ENCODE measurements at regions not wholly inside any gene's neighbourhood (a gene's known extent, or its start where the extent isn't known, plus 50 kb on each side); places are given as distances from the start of the nearest gene placed in this dataset.

DNA sequence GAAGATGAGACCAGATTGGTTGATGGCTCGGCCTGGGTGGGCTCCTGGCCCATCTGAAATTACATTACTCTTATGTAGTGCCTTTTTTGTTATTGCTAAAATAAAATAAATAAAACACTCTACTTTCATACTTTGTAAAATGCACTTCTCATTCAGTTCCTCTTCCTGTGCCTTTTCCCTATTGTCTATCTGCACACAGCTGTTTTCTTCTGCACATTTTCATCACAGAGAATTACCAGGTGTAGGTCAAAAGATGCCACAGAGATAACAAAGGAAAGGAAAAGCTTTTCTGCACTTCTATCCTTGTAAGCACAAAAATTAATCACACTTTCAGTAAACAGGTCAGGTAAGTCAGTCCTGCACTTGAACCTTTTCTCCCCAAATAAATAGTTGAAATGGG is 265.1 kb downstream of the BTG1 start:
- no peak for DNase-seq

DNA sequence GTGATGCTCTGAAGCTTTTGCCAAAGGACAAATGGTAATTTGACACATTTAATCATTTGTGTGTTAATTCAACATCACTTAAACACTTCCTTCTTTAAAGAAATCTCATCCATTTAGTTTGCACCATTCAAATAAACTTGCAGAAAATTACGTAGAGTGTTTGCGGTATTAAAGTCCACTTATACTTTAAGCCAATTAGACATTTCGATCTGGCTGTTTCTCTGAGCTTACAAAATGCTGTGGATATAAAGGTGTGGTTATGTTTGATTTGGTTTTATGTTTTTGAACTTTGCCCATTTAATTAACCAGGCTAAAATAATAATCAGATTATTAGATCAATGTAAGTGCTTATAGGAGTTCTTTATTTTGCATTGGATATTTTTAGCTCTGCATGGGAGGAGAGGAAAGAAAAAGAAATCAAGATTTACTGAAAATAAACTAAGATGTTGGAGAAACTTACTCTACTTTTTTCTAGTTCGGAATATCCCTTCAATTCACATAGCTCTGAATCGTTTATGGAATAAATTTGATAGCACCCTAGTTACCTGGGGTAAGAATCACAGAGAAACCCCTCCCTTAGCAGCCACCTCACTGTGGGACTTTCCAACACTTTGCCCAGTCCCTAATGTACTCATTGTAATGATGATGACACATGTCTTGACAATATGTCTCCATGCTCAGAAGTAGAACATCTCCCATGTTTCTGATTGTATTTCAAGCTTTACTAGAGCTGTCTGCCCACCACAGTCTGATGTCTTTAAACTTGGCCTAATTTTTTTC is 268.0 kb downstream of the BTG1 start:
- peak; percentile 85 for DNase-seq

DNA sequence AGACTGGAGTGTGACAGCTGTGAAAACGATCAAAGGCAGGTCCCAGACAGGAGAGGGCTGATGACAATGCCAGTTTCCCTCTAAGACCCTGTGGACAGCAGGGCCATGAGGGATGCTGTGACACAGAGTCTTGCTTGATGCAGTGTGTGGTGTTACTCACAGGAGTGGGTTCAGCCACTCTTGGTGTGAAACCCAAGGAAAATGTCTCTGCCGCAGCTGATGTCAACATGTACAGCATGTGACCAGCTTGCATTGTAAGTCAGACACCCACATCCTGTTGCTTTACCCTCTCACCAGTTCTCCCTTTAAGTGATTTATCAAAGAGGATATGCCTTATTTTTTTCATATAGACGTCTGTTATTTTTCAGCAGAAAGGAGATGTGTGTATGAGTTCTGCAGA is 268.6 kb downstream of the BTG1 start:
- peak; percentile 96 for DNase-seq

DNA sequence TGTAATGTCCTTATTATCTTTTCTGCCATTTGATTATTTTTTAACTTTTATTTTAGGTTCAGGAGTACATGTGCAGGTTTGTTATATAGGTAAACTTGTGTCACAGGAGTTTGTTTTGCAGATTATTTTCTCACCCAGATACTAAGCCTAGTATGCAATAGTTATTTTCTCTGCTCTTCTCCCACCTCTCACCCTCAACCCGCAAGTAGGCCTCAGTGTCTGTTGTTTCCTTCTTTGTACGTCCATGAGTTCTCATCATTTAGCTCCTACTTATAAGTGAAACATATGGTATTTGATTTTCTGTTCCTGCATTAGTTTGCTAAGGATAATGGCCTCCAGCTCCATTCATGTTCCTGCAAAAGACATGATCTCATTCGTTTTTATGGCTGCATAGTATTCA is 270.0 kb downstream of the BTG1 start:
- DNase-seq, result peak; percentile 18

DNA sequence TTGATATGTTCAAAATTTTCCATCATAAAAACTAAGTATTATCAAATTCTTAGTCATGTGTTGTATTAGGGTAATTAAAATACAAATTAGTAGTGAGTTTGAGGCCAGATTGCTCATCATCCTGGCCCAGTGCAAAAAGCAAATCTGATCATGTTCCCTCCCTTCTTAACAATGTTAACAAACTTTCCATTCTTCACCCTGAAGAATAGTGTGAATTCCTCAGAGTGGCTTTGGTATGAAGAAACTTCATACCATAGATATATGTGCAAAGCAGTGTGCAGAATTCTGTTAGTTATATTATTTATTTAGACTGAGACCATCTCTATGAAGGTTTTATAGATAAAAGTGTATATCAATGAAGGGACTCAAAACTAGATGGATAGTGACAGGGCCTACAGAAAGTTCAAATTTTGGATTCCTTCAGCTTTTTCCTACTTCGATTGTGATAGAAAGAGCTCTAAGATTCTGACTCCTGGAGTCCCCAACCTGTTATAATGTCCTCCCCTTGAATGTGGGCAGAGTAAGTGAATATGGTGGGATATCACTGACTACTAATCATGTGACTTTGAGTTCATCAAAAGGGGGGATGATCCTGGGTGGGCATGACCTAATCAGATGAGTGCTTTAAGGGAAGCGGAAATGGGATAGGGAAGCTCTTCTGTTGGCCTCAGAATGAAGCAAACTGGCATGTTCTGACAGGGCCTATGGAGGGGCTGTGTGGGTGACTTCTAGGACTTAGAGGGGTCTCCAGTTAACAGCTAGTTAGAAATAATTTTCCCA is 271.4 kb downstream of the BTG1 start:
- DNase-seq, result no peak

DNA sequence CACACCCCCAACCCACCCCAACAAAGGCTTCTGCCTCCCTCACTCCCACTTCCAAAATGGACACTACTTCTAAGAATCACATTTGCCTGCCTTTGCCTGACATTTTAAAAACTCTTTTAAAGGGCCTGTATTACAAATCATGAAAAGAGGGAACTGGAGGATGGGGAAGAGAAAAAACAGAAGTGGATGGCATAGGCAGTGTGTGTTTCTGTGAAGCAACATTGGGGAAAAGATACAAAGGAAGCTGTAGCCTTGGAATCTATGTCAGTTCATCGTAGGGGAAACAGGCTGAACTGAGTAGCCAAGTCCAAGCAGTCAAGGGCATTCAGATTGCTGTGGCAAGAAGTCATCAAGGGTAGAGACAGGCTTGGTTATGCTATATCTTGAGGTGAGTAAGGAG is 273.9 kb downstream of the BTG1 start:
- no peak for DNase-seq

DNA sequence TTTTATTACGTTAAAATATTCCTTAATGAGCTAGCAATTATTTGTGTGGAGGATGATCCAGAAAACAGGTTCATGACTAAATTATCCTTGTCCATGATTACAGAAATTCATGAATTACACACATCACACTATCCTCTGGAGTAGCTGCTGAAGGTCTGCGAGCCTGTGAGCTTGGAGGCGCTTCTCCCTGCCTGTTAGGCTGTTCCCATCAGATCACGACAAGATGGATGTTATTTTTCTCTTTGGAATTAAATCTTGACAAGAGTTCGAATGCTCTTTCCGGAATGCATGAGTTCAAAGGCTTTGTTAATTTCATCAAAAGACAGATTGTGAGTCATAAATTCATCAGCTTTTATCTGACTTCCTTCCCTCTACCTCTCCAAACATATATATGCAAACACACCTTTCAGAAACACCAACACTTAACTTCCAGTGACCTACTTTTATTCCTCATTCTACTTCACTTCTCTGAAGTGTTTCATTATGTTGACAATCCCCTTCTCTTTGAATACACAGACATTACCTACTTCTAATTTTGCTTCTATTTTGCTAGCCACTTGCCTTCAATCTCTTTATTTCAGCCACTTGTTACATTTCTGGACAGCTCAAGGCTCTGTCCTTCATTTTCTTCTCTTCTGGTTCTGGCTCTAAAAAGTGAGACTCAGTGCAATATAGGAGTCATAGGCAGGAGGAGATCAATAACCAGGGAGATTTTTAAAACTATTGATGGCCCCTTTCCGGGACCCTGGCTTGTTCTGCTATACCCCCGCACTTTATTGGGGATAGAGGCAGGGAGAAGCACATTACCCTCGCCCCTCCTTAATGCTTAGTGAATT is 274.6 kb downstream of the BTG1 start:
- peak; percentile 70 for DNase-seq

DNA sequence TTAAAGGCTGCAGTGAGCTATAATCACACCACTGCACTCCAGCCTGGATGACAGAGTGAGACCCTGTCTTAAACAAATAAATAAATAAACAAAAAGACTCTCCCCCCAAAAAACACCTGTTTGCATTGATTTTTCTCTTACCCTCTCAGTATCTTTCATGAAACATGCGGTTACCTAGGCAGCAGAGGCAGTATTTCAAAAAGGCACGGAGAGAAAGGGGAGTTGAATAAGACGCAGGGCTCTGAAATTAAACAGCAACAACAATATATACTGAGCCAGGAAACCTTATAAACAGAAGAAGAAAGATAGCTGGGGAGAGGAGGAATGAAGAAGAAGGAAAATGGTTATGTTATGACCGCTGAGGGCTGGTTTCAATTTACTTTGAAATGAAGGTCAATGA is 277.6 kb downstream of the BTG1 start:
- no peak for DNase-seq

DNA sequence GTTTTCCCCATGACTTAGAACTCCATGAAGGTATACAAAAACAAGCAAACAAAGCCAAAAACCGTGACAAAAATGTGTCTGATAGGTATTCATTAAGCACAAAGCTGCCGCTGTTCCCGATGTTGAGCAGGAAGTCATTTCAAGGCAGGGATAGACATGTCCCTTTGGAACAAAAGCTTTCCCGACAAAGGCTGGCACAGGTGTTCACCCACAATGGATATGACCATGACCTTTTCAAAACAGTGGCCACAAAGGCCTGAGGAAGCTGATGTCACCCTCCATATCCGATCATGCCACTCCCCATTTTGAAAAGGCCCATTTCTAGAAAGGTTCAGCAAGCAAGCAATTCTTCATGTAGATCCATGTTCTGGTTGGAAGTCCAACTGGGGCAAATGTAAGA is 279.1 kb downstream of the BTG1 start:
- DNase-seq, result no peak

DNA sequence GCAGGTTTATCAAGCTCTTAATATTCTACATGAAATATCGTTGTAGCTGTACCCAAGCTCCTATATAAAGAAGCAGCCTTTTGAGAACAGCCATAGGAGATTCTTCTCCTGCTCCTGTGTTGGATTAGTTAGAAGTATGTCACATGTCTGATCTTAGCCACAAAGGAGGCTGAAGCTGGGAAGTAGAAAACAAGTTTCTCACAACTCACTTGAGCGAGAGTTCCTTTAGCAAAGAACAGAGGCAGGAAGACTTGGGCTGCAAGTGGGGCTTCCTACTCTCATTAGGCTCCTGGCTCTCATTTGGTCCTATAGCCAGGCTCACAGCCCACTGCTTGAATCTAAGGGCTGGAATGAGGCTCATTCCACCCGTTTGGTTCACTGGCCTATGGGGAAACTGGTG is 281.9 kb downstream of the BTG1 start:
- no peak for DNase-seq

DNA sequence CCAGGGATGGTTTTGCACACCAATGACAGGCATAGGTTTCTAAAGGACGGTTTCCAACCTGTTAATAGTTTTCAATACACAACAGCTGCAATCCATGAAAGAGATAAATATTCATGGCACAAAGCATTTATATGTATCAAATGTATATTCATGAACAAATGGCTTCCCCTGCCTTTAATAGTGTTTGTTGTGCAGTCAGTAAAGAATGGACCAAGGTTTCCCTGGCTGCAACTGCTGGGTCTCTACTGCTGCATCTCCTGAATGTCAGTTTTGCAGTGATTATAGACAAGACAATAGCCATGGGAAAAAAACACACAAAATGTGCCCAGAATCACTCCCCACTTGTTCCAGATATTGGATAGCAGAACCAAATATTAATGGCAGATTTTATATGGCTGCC is 284.1 kb downstream of the BTG1 start:
- no peak for DNase-seq

DNA sequence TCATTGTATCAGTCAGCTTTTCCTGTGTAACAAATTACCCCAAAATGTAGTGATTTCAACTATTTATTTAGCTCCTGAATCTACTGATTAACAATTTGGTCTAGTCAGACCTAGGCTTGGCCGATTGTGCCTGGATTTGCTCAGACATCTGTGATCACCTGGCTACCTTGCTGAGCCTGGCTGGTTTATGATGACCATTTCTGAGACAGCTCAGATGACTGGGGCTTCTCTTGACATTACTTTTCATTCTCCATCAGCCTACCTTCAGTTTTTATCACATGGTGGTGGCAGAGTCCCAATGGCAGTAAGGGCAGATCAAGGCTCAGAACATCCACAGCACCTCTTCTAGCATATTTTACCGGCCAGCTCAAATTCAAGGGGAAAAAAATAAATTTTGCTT is 286.3 kb downstream of the BTG1 start:
- no peak for DNase-seq

DNA sequence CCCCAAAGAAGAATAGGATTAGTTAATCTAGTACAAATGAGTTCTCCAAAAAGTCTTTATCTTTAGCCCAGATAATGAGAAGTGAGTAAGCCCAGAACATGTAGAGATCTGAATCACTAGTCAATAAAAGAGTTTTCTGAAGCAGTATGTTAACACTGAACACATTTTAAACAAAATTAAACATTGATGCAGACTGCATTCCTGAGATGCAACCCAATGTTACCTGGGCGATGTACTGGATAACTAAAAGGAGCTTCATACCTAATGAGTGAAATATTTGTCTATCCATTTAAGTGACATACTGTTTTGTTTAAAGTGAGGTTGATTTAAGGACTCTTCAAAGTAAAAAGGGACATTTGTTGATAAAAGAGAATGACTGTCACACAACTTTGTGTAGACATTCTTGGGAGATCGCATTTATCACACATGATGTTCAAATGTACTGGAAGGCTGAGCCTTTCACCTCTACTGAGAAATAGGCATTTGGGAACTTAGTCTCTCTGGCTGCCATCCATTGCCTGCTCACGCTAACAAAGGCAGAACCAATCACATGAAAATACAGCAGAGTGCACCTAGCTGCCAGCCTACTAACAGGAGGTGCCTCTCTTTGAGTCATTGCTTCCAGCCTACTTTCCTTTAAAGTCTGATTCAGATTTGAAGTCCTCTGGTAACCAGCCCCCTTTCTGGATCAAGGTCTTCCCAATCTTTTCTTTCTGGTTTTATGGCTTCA is 287.7 kb downstream of the BTG1 start:
- no peak for DNase-seq

DNA sequence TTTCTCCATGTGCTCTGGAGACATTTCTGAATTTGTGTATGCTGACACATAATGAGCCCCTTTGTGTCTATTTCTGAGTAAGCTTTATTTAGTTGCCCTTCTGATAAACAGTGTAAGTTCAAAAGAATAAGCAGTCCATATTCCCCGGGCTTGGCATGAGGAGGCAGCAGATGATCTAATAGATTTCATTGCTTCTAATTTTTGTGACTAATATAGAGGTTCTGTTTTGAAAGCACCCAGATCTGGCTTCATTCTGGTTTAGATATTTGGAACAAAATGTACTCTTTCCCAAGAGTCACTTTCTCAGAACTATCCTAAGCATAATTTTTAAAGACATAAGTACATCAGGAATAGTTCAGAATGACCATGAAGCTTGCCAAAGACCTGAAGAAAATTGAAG is 290.9 kb downstream of the BTG1 start:
- DNase-seq, result no peak

DNA sequence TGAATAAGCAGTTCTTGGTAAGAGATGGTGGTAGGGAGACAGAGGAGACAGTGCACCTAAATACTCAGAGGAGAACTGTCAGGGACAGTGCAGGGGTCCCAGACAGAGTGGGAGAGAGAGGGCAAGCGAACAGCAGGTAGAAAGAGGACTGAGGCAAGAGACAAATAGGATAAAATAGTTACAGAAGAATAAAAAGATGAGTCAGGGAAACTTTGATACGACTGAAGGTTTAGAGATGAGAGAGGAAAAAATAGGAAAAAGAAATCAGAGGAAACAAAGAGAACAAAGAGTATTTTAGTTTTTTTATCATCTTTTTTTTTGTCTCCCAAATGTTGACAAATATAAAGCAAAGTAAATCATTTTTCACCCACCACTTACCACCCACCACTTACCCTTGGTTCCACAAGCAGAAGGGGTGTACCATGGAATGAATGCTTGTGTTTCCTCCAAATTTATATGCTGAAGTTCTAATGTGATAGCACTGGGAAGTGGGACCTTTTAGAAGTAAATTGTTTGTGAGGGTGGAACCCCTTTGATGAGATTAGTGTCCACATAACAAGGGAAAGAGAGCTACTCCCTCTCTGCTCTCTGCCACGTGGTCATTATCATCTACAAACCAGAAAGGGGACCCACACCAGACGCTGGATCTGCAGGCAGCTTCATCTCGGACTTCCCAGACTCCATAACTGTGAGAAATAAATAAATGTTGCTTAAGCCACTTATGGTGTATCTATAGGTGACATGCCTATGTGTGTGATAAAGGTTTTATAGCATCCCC is 292.1 kb downstream of the BTG1 start:
- no peak for DNase-seq

DNA sequence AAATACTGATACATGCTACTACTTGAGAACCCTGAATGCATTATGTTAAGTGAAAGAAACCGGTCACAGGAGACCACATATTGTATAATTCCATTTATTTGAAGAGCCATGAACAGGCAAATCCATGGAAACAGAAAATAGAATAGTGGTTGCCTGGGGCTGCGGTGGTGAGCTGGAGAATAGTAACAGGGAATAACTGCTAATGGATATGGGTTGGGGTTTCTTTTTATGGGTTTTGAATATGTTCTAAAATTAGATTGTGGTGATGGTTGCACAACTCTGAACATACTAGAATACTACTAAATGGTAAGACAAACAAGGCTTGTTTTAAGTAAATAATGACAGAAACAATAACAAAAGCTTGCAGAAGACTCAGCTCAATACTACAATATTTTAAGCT is 293.0 kb downstream of the BTG1 start:
- DNase-seq, result no peak

DNA sequence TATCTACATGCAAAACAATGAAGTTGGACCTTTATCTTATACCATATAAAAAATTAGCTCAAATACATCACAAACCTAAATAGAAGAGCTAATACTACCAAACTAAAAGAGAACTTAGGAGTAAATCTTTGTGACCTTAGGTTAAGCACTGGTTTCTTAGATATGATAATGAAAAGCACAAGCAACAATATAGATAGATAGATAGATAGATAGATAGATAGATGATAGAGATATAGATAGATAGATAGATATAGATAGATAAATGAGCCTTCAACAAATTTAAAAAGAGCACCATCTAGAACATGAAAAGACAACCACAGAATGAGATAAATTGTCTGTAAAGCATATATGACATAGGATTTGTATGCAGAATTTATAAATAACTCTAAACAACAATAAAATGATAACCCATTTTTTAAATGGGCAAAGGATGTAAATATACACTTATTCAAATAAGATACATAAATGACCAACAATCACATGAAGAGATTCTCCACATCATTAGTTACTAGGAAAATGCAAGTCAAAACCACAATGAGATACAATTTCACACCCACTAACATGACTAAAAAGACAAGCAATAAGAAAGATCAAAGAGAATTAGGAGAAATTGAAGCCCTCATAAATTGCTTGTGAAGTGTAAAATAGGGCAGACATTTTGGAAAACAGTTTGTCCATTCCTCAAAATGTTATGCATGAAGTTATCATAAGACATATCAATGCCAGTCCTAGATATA is 293.7 kb downstream of the BTG1 start:
- peak; percentile 28 for DNase-seq

DNA sequence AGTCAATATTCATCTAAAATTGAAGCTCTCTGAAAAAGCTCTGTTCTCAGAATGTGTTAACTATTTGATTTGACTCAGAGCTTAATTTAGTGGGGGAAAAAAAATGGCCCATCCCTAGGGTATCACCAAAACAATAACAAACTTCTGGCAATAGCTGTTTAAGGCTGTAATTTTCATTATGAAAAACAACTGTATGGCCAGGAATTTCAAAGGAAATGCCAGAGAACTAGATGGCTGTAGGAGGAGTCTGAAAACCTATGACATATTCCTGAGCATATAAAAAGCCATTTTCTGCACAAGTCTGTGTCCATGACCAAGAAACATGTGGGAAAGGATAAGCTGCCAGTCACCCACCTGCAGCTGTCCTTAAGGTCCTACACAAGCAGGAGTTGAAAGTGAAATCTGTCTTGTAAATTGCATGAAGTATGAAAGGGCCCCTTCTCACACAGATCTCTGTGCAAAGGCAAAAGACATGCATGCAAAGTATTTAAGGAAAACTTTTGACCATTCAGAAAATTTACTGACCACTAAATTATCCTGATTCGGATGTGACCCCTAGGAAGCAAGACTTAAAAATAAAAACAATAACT is 299.1 kb downstream of the BTG1 start:
- no peak for DNase-seq

DNA sequence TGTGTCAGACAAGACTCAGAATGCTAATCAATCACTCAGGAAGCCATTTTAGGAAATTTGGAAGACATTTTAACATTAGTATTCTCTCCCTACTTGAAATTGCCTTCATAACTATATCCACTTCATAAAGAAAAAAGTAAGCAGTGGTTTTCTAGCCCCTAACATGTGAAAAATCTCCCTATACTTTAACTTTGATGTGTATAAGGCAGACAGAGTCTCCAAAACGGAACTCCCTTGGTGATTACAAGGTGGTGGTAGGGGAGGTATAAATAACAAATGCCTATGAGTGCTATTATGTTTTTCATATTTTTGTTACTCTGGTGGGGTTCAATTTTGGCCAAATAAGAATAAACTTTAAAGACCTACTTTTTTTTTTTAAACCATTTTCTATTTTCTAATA is 300.3 kb downstream of the BTG1 start:
- no peak for DNase-seq

DNA sequence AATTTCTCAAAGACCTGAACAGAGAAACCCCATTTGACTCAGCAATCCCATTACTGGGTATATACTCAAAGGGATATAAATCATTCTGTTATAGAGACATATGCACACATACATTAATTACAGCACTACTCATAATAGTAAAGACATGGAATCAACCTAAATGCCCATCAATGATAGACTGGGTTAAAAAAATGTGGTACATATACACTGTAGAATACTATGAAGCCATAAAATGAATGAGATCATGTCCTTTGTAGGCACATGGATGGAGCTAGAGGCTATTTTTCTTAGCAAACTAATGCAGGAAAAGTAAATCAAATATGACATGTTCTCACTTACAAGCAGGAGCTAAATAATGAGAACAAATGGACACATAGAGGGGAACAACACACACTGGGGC is 303.8 kb downstream of the BTG1 start:
- DNase-seq, result no peak

DNA sequence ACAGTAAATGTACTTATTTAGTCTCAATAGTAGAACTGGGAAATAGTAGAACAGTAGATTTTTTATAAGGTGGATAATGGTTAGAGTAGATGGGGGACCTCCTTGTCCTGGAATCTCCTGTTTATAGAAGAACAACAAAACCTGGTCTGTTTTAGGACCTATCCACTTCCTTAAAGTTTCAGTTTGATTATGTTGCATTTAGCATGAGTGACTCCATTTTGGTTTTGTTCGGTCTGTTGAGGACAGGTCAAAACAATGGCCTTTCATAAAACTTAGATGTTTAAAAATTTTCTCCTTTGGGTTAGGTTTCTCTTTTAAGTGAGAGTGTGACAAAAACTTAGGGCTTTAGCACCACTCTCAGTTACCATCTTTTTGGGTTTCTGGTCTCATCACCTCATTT is 308.9 kb downstream of the BTG1 start:
- DNase-seq, result no peak
